ENCODE measurements at regions not wholly inside any gene's neighbourhood (a gene's known extent, or its start where the extent isn't known, plus 50 kb on each side); places are given as distances from the start of the nearest gene placed in this dataset.

- no peak for DNase-seq (ENCODE audit: low read depth, low spot score)
These were observed 94.6 kb upstream of the SLC6A6 start for GRCh38 chr3:14307656-14308302.

DNA sequence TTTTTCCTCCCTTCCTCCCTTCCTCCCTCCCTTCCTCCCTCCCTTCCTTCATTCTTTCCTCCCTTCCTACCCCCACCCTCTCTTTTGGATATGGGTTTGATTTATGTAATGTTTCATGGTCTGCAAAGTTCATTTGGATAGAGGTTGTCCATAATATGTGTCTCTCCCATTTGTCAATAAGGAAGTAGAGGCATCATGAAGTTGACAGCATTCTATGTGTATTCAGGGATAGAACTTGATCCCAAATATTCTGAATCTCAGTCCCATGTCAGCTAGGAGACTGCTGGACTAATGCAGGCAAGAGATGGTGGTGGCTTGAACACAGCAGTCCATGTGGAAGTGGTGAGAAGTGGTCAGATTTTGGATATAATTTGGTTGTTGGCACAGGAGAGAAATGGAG, 90.7 kb upstream of the SLC6A6 start:
- no peak for DNase-seq (ENCODE audit: low read depth, low spot score)

GRCh38 chr3:14312375-14312774, 90.0 kb upstream of the SLC6A6 start:
- no peak for DNase-seq (ENCODE audit: low read depth, low spot score)

DNA sequence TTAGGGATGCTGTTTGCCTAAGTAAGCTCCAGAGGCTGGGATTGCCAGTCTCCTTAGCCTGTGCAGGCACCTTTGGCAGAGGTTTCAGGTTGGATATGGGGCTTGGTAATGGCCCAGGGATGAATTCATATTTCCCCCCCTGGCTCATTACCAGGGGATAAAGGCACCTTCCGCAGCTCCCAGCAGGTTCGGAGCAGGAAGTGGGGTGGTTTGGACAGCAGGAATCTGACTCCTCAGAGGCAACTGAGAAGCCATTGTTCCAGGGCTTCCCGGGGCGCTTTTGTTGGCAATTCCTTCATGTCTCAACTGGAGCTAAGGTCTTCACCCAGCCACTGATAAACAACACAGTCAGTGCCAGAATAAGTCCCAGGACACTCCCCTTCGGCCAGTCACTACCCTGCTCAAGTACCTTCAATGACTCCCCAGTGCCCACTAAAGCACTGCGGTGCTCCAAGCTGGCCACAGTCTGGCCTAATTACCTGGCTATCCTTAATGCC, 85.3 kb upstream of the SLC6A6 start:
- no peak for DNase-seq (ENCODE audit: low read depth, low spot score)

DNA sequence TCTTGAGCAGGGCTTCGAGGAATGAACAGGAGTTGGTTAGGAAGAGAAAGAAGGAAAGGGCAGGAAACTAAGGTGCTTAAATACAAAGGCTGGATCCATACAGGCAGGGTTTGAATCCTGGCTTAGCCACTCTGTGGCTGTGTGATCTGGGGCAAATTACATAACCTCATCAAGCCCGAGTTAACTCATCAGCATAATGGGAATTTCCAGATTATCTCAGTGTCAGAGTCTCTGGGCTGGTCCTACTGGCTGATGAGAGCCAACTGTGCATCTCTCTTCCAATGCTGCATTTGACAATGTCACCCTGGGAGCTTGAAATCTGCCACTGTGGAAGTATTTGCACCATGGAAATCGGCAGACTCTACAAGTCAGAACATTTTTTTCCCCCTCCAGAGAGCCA, 83.8 kb upstream of the SLC6A6 start:
- DNase-seq (ENCODE audit: low read depth, low spot score): no peak

DNA sequence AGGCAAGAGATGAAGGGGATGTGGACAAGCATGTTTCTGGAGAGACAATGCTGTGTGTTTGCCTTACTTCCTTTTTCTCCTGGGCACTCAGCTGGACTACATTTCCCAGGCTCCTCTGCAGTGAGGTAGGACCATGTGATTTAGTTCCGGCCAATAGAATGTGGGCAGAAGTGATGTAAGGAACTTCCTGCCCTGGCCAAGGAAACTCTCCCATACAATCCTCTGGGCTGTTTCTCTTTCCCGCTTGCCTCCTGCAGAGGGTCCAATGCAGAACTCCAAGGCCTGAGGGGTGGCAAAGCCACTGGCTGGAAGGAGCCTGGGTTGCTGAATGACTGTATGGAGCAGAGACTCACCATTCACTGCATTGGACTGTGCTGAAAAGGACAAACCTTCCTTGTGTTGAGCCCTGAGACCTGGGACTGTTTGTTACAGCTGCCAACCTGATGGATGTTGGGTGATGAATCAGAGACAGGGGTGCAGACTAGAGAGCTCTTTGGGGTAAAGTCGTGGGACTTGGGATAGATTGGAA, 82.7 kb upstream of the SLC6A6 start:
- no peak for DNase-seq (ENCODE audit: low read depth, low spot score)

GRCh38 chr3:14320219-14320618, 82.2 kb upstream of the SLC6A6 start:
- DNase-seq (ENCODE audit: low read depth, low spot score): no peak

- no peak for DNase-seq (ENCODE audit: low read depth, low spot score)
These were observed 80.4 kb upstream of the SLC6A6 start for GRCh38 chr3:14322001-14322400.

- DNase-seq (ENCODE audit: low read depth, low spot score): no peak
These were observed 79.6 kb upstream of the SLC6A6 start for GRCh38 chr3:14322667-14323295.

DNA sequence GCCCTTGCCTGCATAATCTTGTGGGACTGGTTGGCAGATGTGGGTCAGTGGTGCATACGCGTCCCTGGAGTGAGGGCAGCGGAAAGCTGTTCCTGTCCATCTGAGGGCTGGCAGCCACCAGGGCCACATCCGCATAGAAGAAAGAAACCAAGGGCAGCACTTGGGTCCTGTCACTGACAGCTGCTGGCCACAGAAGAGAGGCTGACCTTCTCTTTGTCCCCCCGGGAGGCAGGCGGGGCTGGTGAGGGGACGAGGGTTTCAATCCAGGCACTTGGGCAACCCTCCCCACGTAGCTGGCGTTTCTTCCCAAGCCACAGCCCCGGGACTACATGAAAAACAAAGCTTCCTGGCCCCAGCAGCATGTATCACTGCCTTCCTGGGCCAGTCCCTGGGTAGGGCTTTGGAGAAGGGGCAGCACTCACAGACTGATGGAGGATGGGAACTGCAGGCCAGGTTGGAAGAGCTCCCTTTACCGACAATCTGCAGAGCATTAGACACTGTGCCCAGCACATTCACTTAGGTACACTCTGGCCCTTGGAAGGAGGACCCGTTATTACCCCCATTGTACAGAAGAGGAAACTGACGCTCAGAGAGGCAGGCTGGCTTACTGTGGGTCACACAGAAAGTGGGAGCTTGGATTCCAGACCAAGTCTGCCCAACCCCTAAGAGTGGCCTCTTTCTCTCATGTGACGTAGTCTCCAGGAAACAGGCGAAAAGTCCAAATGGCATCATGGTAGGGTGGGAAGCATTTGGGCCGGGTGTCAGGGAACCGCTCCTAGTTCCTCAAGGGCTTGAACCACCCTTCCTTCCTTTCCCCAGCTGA, 78.8 kb upstream of the SLC6A6 start:
- DNase-seq (ENCODE audit: low read depth, low spot score): no peak

- DNase-seq (ENCODE audit: low read depth, low spot score): no peak
These were observed 78.0 kb upstream of the SLC6A6 start for GRCh38 chr3:14324224-14324944.

- DNase-seq (ENCODE audit: low read depth, low spot score): no peak
These were observed 74.0 kb upstream of the SLC6A6 start for GRCh38 chr3:14328422-14328821.

GRCh38 chr3:14329116-14329830, 73.1 kb upstream of the SLC6A6 start:
- DNase-seq (ENCODE audit: low read depth, low spot score): no peak

- DNase-seq (ENCODE audit: low read depth, low spot score): no peak
These were observed 72.6 kb upstream of the SLC6A6 start for GRCh38 chr3:14329842-14330241.

DNA sequence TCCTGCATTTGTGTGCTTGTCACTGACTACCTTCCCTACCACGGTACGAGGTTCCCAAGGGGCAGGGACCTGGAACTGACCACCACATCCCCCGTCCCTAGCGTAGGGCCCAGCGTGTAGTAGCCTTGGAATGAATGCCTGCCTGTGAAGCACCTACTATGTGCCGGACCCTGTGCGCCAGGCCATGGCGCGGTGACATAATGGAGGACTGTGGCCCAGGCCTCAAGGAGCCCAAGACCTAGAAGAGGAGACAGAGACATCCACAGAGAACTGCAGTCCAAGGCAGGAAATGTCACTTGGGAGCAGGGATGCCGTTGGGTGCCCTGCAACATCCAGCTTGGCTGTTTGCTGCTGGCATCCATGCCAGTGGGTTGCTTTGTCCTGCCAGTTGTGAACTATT, 71.9 kb upstream of the SLC6A6 start:
- no peak for DNase-seq (ENCODE audit: low read depth, low spot score)

GRCh38 chr3:14331251-14331650, 71.2 kb upstream of the SLC6A6 start:
- DNase-seq (ENCODE audit: low read depth, low spot score): no peak

DNA sequence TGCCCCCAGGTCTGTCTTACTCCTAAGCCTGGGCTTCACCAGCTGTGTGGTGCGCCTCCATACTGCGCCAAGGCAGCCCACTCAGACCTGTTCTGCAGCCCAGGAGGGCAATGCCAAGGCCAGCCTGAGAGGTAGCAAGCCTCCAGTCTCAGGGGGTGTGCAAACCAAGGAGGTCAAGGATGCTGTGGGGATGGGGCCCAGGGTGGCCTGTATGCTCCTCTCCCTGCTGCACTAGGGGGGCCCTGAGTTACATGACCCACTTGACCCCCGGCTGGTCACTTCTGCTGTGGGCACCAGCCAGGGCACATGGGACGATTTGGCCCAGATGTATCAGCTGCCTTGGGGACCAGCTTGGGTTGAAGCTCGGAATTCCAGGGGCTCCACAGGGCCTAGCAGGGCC, 70.0 kb upstream of the SLC6A6 start:
- no peak for DNase-seq (ENCODE audit: low read depth, low spot score)

DNA sequence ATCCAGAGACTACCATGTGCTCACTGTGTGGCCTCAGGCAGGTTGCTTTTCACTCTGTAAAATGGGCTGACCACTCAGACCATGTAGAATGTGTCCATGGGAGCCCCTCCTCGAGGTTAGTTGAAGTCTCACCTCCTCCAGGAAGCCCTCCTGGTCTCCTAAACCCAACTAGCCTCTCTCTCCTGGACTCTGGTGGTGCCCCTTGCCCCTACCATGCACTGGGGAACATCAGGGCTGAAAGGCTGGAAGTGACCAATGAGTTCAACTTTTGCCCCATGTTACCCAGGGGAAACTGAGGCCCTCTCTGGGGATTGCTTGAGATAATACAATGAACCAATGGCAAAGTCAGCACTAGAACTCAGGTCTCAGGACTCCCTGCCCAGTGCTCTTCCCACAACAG, 69.2 kb upstream of the SLC6A6 start:
- DNase-seq (ENCODE audit: low read depth, low spot score): no peak

- no peak for DNase-seq (ENCODE audit: low read depth, low spot score)
These were observed 68.8 kb upstream of the SLC6A6 start for GRCh38 chr3:14333621-14334020.

DNA sequence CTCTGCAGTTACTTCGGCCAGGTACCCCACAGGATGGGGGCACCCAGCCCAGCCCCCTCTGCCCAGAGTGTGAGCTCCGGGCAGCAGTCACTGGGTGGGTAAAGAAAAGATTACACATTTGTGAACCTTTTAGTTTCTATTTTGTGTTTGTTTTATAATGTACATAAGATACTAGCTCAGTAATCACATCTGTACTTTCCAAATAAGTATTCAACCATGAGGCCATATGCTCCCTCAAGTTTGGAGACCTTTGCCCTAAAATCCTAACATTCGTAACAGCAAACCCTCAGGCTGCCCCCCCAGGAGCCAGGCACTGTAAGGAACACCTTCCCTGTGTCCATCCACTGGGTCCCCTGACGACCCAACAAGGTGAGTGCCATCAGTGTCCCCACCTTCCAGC, 68.3 kb upstream of the SLC6A6 start:
- no peak for DNase-seq (ENCODE audit: low read depth, low spot score)

DNA sequence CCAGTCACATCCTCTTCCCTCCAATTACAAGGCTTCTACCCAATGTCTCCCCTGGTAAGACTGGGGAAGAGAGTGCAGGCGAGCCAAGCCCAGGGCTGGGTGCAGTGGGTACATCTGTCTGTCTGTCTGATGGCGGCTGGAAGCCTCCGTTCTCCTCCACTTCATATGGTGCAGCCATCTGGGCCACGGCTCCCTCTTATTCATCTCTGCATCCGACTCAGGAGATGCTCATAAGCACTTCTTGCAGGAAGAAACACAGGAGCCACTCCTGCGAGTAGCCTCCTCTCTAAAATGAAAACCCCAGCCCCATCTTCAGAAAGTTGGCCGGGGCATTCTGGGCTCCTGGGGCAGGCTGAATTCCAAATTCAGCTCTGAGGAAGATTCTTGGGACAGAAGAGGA, 67.5 kb upstream of the SLC6A6 start:
- no peak for DNase-seq (ENCODE audit: low read depth, low spot score)
